Upper lobe of right lung (tissue), 1 donor: ENCODE measurements at regions not wholly inside any gene's neighbourhood (a gene's known extent, or its start where the extent isn't known, plus 50 kb on each side); places are given as distances from the start of the nearest gene placed in this dataset.
A peak's percentile ranks its signal among the peaks of the same experiment; 100 is the strongest.

Experiments used
- ATAC-seq: fragments of 200-7000 bp; cut with Tn5 transposase; one replicate; pipeline ENCODE4 v1.9.1; 2020; ENCODE audit warnings: mild to moderate bottlenecking, moderate library complexity
- DNase-seq: peaks from one replicate; pipeline ENCODE4 v3.0.0-alpha.2; 2020
- H3K27ac ChIP-seq: fragments of 200-600 bp; one replicate; pipeline ENCODE4 v1.8.0; 2022
- H3K27me3 ChIP-seq: fragments of 200-600 bp; one replicate; pipeline ENCODE4 v1.8.0; 2022; ENCODE audit warnings: mild to moderate bottlenecking
- H3K36me3 ChIP-seq: fragments of 200-600 bp; one replicate; pipeline ENCODE4 v1.8.0; 2022
- H3K4me1 ChIP-seq: fragments of 200-600 bp; one replicate; pipeline ENCODE4 v1.8.0; 2022
- H3K4me3 ChIP-seq: fragments of 200-600 bp; one replicate; pipeline ENCODE4 v1.8.0; 2022; ENCODE audit warnings: mild to moderate bottlenecking
- H3K9me3 ChIP-seq: fragments of 200-600 bp; one replicate; pipeline ENCODE4 v1.8.0; 2022
- CTCF ChIP-seq: fragments of 200-600 bp; IDR thresholded peaks from one replicate; pipeline ENCODE4 v1.8.0; 2022; ENCODE audit warnings: antibody characterized with exemption
- intact Hi-C: fragments of 100-400 bp; cut with DNase I; formaldehyde crosslinking; loops from one replicate; pipeline ENCODE4 v1.11.0; 2022
- donor health status: DM: no; HTN: yes; CAD: no; lungs with severe emphysema.

GRCh38 chr7:115477193-115477651 lies 553.3 kb downstream of the TFEC start:
- H3K4me3 ChIP-seq = peak overlapping the region; percentile 29
- H3K9me3 ChIP-seq = no peaks in the 10 kb centered on the region
- DNase-seq (no peak), ATAC-seq (peak; percentile 67)
- no peaks in the 10 kb centered on the region for H3K36me3 ChIP-seq
- H3K27me3 ChIP-seq = peaks cover 21% of the 10 kb centered on the region
- no peaks in the 10 kb centered on the region for H3K4me1 ChIP-seq
- no peak overlapping the region for H3K27ac ChIP-seq
- intact Hi-C loops = no loop called here
- no peak for TF ChIP-seq CTCF

- Histone ChIP-seq H3K9me3 (no peaks in the 10 kb centered on the region), H3K27ac (no peak overlapping the region), H3K36me3 (no peaks in the 10 kb centered on the region), H3K4me1 (no peaks in the 10 kb centered on the region), H3K27me3 (peaks cover 21% of the 10 kb centered on the region), H3K4me3 (peak overlapping the region; percentile 29)
- intact Hi-C loops = no loop called here
- ATAC-seq (no peak), DNase-seq (no peak)
- TF ChIP-seq CTCF = no peak
Observed at GRCh38 chr7:115476671-115477181, 553.8 kb downstream of the TFEC start.

GRCh38 chr7:115475761-115476385 lies 554.0 kb downstream of the MDFIC start:
- H3K4me1 ChIP-seq = no peaks in the 10 kb centered on the region
- no peak for ATAC-seq
- no peaks in the 10 kb centered on the region for H3K9me3 ChIP-seq
- no peak overlapping the region for H3K27ac ChIP-seq
- peaks cover 21% of the 10 kb centered on the region for H3K27me3 ChIP-seq
- no peak overlapping the region for H3K4me3 ChIP-seq
- intact Hi-C loops = no loop called here
- no peaks in the 10 kb centered on the region for H3K36me3 ChIP-seq
- no peak for DNase-seq
- TF ChIP-seq CTCF = no peak

- Histone ChIP-seq H3K4me3 (no peak overlapping the region), H3K4me1 (no peaks in the 10 kb centered on the region), H3K9me3 (no peaks in the 10 kb centered on the region), H3K36me3 (no peaks in the 10 kb centered on the region), H3K27ac (no peak overlapping the region), H3K27me3 (peaks cover 21% of the 10 kb centered on the region)
- intact Hi-C loops = no loop called here
- DNase-seq (no peak), ATAC-seq (no peak)
- no peak for TF ChIP-seq CTCF
Observed at GRCh38 chr7:115475206-115475605, 553.3 kb downstream of the MDFIC start.

- intact Hi-C loops = no loop called here
- H3K4me3 ChIP-seq = no peak overlapping the region
- no peak for ATAC-seq
- peaks cover 12% of the 10 kb centered on the region for H3K27me3 ChIP-seq
- no peaks in the 10 kb centered on the region for H3K36me3 ChIP-seq
- no peak overlapping the region for H3K27ac ChIP-seq
- TF ChIP-seq CTCF = no peak
- H3K9me3 ChIP-seq = no peaks in the 10 kb centered on the region
- no peaks in the 10 kb centered on the region for H3K4me1 ChIP-seq
- no peak for DNase-seq
Observed at GRCh38 chr7:115474137-115474536, 552.2 kb downstream of the MDFIC start.

GRCh38 chr7:115471891-115472290 lies 550.0 kb downstream of the MDFIC start:
- no peaks in the 10 kb centered on the region for H3K9me3 ChIP-seq
- DNase-seq = no peak
- intact Hi-C loops = no loop called here
- H3K27ac ChIP-seq = no peak overlapping the region
- H3K4me3 ChIP-seq = no peak overlapping the region
- no peaks in the 10 kb centered on the region for H3K36me3 ChIP-seq
- no peak for TF ChIP-seq CTCF
- no peak for ATAC-seq
- H3K27me3 ChIP-seq = no peaks in the 10 kb centered on the region
- H3K4me1 ChIP-seq = no peaks in the 10 kb centered on the region
